AG09309 (cell line): ENCODE measurements at regions not wholly inside any gene's neighbourhood (a gene's known extent, or its start where the extent isn't known, plus 50 kb on each side); places are given as distances from the start of the nearest gene placed in this dataset.

ENCODE experiments used
- DNase-seq: peaks from one replicate; pipeline ENCODE4 v3.0.0-alpha.2; 2010; ENCODE audit warnings: low read depth
- H3K4me3 ChIP-seq: 2 replicates; pipeline ENCODE4 v1.5.1; 2011; ENCODE audit warnings: mild to moderate bottlenecking, low read depth, low read length, moderate library complexity; ENCODE audit not compliant: control insufficient read depth
- TF ChIP-seq, protein P1 (sequence below): IDR thresholded peaks from 2 replicates; pipeline ENCODE4 v1.5.1; 2011; ENCODE audit warnings: mild to moderate bottlenecking, low read depth, low read length, inconsistent platforms; ENCODE audit not compliant: insufficient read depth, control insufficient read depth; ENCODE audit errors: missing control alignments

DNA sequence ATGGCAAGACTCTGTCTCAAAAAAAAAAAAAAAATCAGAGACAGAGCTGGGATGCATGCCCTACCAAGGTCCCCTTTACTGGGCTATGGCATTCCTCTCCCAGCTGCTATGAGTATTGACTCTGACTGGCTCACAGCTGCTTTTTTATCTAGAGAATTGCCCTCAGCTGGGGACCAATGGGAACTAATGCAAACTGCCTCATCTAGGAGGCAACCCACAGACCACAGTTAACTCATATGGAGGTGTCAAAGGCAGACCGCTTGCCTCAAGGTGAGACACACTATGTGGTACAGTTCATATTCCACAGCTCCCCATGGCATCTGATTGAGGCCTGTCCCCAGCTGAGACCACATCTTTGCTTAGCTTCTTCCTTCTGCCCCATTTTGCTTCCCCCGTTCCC is 183.5 kb upstream of the EOMES start:
- TF ChIP-seq, protein P1, sequence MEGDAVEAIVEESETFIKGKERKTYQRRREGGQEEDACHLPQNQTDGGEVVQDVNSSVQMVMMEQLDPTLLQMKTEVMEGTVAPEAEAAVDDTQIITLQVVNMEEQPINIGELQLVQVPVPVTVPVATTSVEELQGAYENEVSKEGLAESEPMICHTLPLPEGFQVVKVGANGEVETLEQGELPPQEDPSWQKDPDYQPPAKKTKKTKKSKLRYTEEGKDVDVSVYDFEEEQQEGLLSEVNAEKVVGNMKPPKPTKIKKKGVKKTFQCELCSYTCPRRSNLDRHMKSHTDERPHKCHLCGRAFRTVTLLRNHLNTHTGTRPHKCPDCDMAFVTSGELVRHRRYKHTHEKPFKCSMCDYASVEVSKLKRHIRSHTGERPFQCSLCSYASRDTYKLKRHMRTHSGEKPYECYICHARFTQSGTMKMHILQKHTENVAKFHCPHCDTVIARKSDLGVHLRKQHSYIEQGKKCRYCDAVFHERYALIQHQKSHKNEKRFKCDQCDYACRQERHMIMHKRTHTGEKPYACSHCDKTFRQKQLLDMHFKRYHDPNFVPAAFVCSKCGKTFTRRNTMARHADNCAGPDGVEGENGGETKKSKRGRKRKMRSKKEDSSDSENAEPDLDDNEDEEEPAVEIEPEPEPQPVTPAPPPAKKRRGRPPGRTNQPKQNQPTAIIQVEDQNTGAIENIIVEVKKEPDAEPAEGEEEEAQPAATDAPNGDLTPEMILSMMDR: no peak
- DNase-seq: no peak
- H3K4me3 ChIP-seq: no peak overlapping the region

- TF ChIP-seq, protein P1: no peak
- no peak overlapping the region for H3K4me3 ChIP-seq
- no peak for DNase-seq
These were observed 185.0 kb upstream of the EOMES start for GRCh38 chr3:27907148-27907547.

GRCh38 chr3:27907929-27908328 is 185.8 kb upstream of the EOMES start:
- TF ChIP-seq, protein P1: no peak
- no peak overlapping the region for H3K4me3 ChIP-seq
- DNase-seq: no peak

GRCh38 chr3:27910456-27910855 is 188.3 kb upstream of the EOMES start:
- TF ChIP-seq, protein P1: no peak
- no peak overlapping the region for H3K4me3 ChIP-seq
- DNase-seq: no peak

DNA sequence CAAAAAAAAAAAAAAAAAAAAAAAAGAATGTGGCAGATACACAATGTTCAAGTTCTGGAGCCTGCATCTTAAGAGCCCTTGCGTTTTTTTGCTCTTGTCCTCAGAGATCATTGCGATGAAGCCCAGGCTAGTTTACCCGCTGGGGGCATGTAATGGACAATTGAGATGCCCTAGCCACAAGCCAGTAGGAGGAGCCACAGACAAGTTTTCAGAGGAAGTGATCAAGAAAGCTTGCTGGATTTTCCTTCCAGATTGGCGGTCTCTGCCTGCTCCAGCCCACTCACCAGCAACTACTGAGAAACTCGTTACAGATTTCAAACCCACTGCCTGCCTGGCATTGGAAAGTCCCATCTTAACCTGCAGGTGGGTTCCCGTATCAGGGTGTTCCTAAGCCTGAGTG is 192.1 kb upstream of the EOMES start:
- DNase-seq: no peak
- TF ChIP-seq, protein P1: peak; percentile 44
- H3K4me3 ChIP-seq: no peak overlapping the region

GRCh38 chr3:27923349-27924068 is 201.4 kb upstream of the EOMES start:
- TF ChIP-seq, protein P1: no peak
- no peak overlapping the region for H3K4me3 ChIP-seq
- no peak for DNase-seq
